ENCODE measurements at regions not wholly inside any gene's neighbourhood (a gene's known extent, or its start where the extent isn't known, plus 50 kb on each side); places are given as distances from the start of the nearest gene placed in this dataset.

DNA sequence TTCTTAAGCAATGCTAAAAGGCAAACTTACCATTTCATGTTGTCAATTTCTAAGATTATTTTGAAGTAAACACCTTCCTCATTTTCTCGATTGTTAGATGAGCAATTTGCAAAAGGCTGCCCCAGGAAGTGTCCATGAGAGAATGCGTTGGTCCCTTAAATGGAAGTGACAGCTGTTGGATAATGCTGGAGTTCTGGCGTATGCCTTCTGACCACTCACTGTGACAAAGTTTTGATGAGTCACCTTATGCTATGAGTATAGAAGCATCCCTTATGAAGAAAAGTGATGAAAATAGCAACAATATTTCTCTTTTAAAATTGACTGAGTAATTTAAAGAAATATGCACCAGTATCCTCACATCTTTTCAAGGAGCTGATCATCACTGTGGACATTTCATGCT is 1497.5 kb downstream of the DPP10 start:
- no peak overlapping the region for H2AFZ ChIP-seq (ENCODE audit: low read length)
- H3K56ac ChIP-seq (replicated peaks; ENCODE audit: insufficient read length, low read depth, low read length): no peak overlapping the region
- FAIRE-seq (no peak), DNase-seq (ENCODE audit: low read depth in 1 of 2, low spot score in 2 of 2) (no peak)
- H2BK5ac ChIP-seq (ENCODE audit: low read depth, low read length): no peak overlapping the region
- no peak overlapping the region for H3K18ac ChIP-seq (ENCODE audit: extremely low read depth, low read length)
- H4K91ac ChIP-seq (replicated peaks; ENCODE audit: insufficient read length, low read length): no peak overlapping the region
- H3K79me2 ChIP-seq (ENCODE audit: control insufficient read depth in 1 of 2, insufficient read depth in 2 of 2, low read length in 2 of 2): no peaks in the 10 kb centered on the region
- no peak overlapping the region for H3K4me3 ChIP-seq (ENCODE audit: extremely low read depth in 1 of 4, insufficient read depth in 2 of 4, low read depth in 3 of 4, low read length in 4 of 4)
- no peak overlapping the region for H2BK12ac ChIP-seq (ENCODE audit: low read depth, low read length)
- H3K36me3 ChIP-seq (ENCODE audit: control insufficient read depth in 2 of 4, insufficient read depth in 4 of 4, low read length in 3 of 4): no peaks in the 10 kb centered on the region
- no peaks in the 10 kb centered on the region for H3K4me1 ChIP-seq (replicated peaks in 1 of 4; ENCODE audit: control insufficient read depth in 3 of 4, insufficient read depth in 4 of 4, low read length in 3 of 4)
- H3K4ac ChIP-seq (replicated peaks; ENCODE audit: insufficient read length, low read depth, low read length): no peak overlapping the region
- H3K79me1 ChIP-seq (ENCODE audit: low read depth, low read length): no peaks in the 10 kb centered on the region
- no peak overlapping the region for H3K14ac ChIP-seq (ENCODE audit: insufficient read length)
- no peaks in the 10 kb centered on the region for H4K20me1 ChIP-seq (replicated peaks in 1 of 2; ENCODE audit: control insufficient read depth in 1 of 2, insufficient read depth in 2 of 2, low read length in 2 of 2)
- ChIA-PET CTCF (ENCODE audit: partially characterized antibody) (no interaction called here), POLR2A (ENCODE audit: partially characterized antibody) (no interaction called here)
- H2BK15ac ChIP-seq (ENCODE audit: low read length): no peak overlapping the region
- no peak for TF ChIP-seq GTF2F1 (IDR thresholded peaks at IDR 0.05; ENCODE audit: borderline replicate concordance, low read depth, low read length)
- TF ChIP-seq RXRA (IDR thresholded peaks at IDR 0.05; ENCODE audit: insufficient read depth, low read depth, low read length): no peak
- TF ChIP-seq NANOG (IDR thresholded peaks at IDR 0.05; ENCODE audit: insufficient read depth, low read depth, low read length, poor library complexity, severe bottlenecking): no peak
- TF ChIP-seq POLR2A (IDR thresholded peaks at IDR 0.05; ENCODE audit: control extremely low read depth in 1 of 2, low read depth in 2 of 2, low read length in 2 of 2): no peak
- TF ChIP-seq GABPA (IDR thresholded peaks at IDR 0.05; ENCODE audit: borderline replicate concordance, insufficient read depth, low read length): no peak
- TF ChIP-seq KDM1A (IDR thresholded peaks at IDR 0.05; ENCODE audit: borderline replicate concordance, low read length): no peak
- TF ChIP-seq CEBPB (IDR thresholded peaks at IDR 0.05; ENCODE audit: low read depth, low read length): no peak
- TF ChIP-seq TEAD4 (IDR thresholded peaks at IDR 0.05; ENCODE audit: low read depth, low read length): no peak
- TF ChIP-seq CBX8 (IDR thresholded peaks at IDR 0.05; ENCODE audit: borderline replicate concordance, low read depth, low read length): no peak
- no peak overlapping the region for H3K4me2 ChIP-seq (ENCODE audit: insufficient read depth in 1 of 2, low read depth in 2 of 2, low read length in 2 of 2)
- no peak overlapping the region for H2BK20ac ChIP-seq (ENCODE audit: low read length)
- no peak overlapping the region for H3K23ac ChIP-seq (ENCODE audit: insufficient read length)
- no peaks in the 10 kb centered on the region for H3K9me3 ChIP-seq (ENCODE audit: insufficient read depth in 2 of 2, low read depth in 1 of 2, low read length in 1 of 2)
- H3K23me2 ChIP-seq (ENCODE audit: low read depth, low read length): no peaks in the 10 kb centered on the region
- no peak overlapping the region for H2AK5ac ChIP-seq (ENCODE audit: low read depth, low read length)
- no peak overlapping the region for H2BK120ac ChIP-seq (replicated peaks; ENCODE audit: low read depth, low read length)
- H3K9ac ChIP-seq (replicated peaks in 1 of 4; ENCODE audit: extremely low read depth in 1 of 4, low read depth in 3 of 4, low read length in 3 of 4): no peak overlapping the region
- no peak overlapping the region for H4K8ac ChIP-seq (ENCODE audit: extremely low read depth, insufficient read depth, low read length)
- H3K27me3 ChIP-seq (replicated peaks in 1 of 4; ENCODE audit: control insufficient read depth in 3 of 4, extremely low read depth in 1 of 4, insufficient read depth in 3 of 4, low read length in 3 of 4): no peaks in the 10 kb centered on the region
- no peak overlapping the region for H3K27ac ChIP-seq (ENCODE audit: low read depth, low read length)
- WGBS, 2 experiments (ENCODE audit: extremely low coverage in 1 of 2, insufficient coverage in 1 of 2, insufficient read length in 1 of 2, insufficient replicate concordance in 2 of 2, low coverage in 1 of 2, low lambda C conversion rate in 2 of 2, missing lambda C conversion rate in 1 of 2): 76% methylated on average over 3 of the region's 3 CpGs; no CpG with 5 or more reads in 1 of the 2 experiments
- H4K5ac ChIP-seq (ENCODE audit: insufficient read length, low read depth, low read length): no peak overlapping the region

Data from H1 (cell line).